ENCODE measurements at regions not wholly inside any gene's neighbourhood (a gene's known extent, or its start where the extent isn't known, plus 50 kb on each side); places are given as distances from the start of the nearest gene placed in this dataset.
A peak's percentile ranks its signal among the peaks of the same experiment; 100 is the strongest.
"Not testable (repeated sequence)": the region's sequence is repeated elsewhere in the genome, so short reads cannot be mapped to it uniquely, and the experiment has no call there.

- DNase-seq (ENCODE audit: low read depth): peak; percentile 24
These were observed 100.0 kb upstream of the CITED2 start for GRCh38 chr6:139474145-139475108.

GRCh38 chr6:139473731-139474130 lies 99.3 kb upstream of the CITED2 start:
- DNase-seq (ENCODE audit: low read depth): no peak

GRCh38 chr6:139473231-139473701 lies 98.8 kb upstream of the CITED2 start:
- DNase-seq (ENCODE audit: low read depth): peak; percentile 21

GRCh38 chr6:139472351-139473015 lies 98.0 kb upstream of the CITED2 start:
- peak; percentile 46 for DNase-seq (ENCODE audit: low read depth)

- no peak for DNase-seq (ENCODE audit: low read depth)
These were observed 96.5 kb upstream of the CITED2 start for GRCh38 chr6:139470997-139471396.

- no peak for DNase-seq (ENCODE audit: low read depth)
These were observed 93.9 kb upstream of the CITED2 start for GRCh38 chr6:139468178-139468819.

- no peak for DNase-seq (ENCODE audit: low read depth)
These were observed 83.0 kb upstream of the CITED2 start for GRCh38 chr6:139457476-139457875.

GRCh38 chr6:139452148-139452876 lies 77.9 kb upstream of the CITED2 start:
- peak; percentile 72 for DNase-seq (ENCODE audit: low read depth)

- no peak for DNase-seq (ENCODE audit: low read depth)
These were observed 75.2 kb upstream of the CITED2 start for GRCh38 chr6:139449611-139450000.

GRCh38 chr6:139448998-139449610 lies 74.7 kb upstream of the CITED2 start:
- no peak for DNase-seq (ENCODE audit: low read depth)

- DNase-seq (ENCODE audit: low read depth): no peak
These were observed 73.7 kb upstream of the CITED2 start for GRCh38 chr6:139448051-139448649.

GRCh38 chr6:139447656-139447975 lies 73.2 kb upstream of the CITED2 start:
- DNase-seq (ENCODE audit: low read depth): no peak

- no peak for DNase-seq (ENCODE audit: low read depth)
These were observed 72.6 kb upstream of the CITED2 start for GRCh38 chr6:139446768-139447655.

- no peak for DNase-seq (ENCODE audit: low read depth)
These were observed 71.8 kb upstream of the CITED2 start for GRCh38 chr6:139446138-139446715.

- DNase-seq (ENCODE audit: low read depth): not testable (repeated sequence)
These were observed 69.9 kb upstream of the CITED2 start for GRCh38 chr6:139444273-139444787.

GRCh38 chr6:139443231-139444112 lies 69.0 kb upstream of the CITED2 start:
- DNase-seq (ENCODE audit: low read depth): no peak

GRCh38 chr6:139442188-139442671 lies 67.8 kb upstream of the CITED2 start:
- no peak for DNase-seq (ENCODE audit: low read depth)

- peak; percentile 14 for DNase-seq (ENCODE audit: low read depth)
These were observed 64.9 kb upstream of the CITED2 start for GRCh38 chr6:139439349-139439748.
